ENCODE measurements at regions not wholly inside any gene's neighbourhood (a gene's known extent, or its start where the extent isn't known, plus 50 kb on each side); places are given as distances from the start of the nearest gene placed in this dataset.

GRCh38 chr20:41984031-41984430 is 365.9 kb upstream of the CHD6 start:
- CTCF ChIA-PET = no interaction called here

GRCh38 chr20:41983159-41983558 is 365.0 kb upstream of the CHD6 start:
- ChIA-PET CTCF (interaction anchor here (1.0 kb wide), 1 partner anchor 22 kb away, joined by 3 read pairs; no protein-coding TSS in a partner anchor), POLR2A (no interaction called here)
- TF ChIP-seq CTCF (IDR thresholded peaks at IDR 0.05; ENCODE audit: control extremely low read depth, extremely low read depth, low read depth, missing control alignments) = no peak
- no peak for DNase-seq (ENCODE audit: extremely low spot score)

More at GRCh38 chr20:41984031-41984430, 365.9 kb upstream of the CHD6 start:
- no peak for TF ChIP-seq CTCF (IDR thresholded peaks at IDR 0.05; ENCODE audit: control extremely low read depth, extremely low read depth, low read depth, missing control alignments)
- POLR2A ChIA-PET = no interaction called here
- no peak for DNase-seq (ENCODE audit: extremely low spot score)

GRCh38 chr20:41981746-41982145 is 363.6 kb upstream of the CHD6 start:
- no peak for DNase-seq (ENCODE audit: extremely low spot score)
- ChIA-PET POLR2A (no interaction called here), CTCF (interaction anchor here (1.1 kb wide), 1 partner anchor 10 kb away, joined by 4 read pairs; no protein-coding TSS in a partner anchor)
- TF ChIP-seq CTCF (IDR thresholded peaks at IDR 0.05; ENCODE audit: control extremely low read depth, extremely low read depth, low read depth, missing control alignments) = no peak

- CTCF ChIA-PET = no interaction called here
- no peak for TF ChIP-seq CTCF (IDR thresholded peaks at IDR 0.05; ENCODE audit: control extremely low read depth, extremely low read depth, low read depth, missing control alignments)
- POLR2A ChIA-PET = no interaction called here
- DNase-seq (ENCODE audit: extremely low spot score) = no peak
These were observed 360.7 kb upstream of the CHD6 start for GRCh38 chr20:41978875-41979274.

GRCh38 chr20:41978246-41978790 is 360.1 kb upstream of the CHD6 start:
- POLR2A ChIA-PET = no interaction called here
- CTCF ChIA-PET = no interaction called here
- no peak for TF ChIP-seq CTCF (IDR thresholded peaks at IDR 0.05; ENCODE audit: control extremely low read depth, extremely low read depth, low read depth, missing control alignments)
- DNase-seq (ENCODE audit: extremely low spot score) = no peak

GRCh38 chr20:41969656-41970055 is 351.5 kb upstream of the CHD6 start:
- ChIA-PET POLR2A (no interaction called here), CTCF (interaction anchor here (1.1 to 1.5 kb wide), 2 partner anchors 15 to 19 kb away, joined by 3 read pairs; no protein-coding TSS in a partner anchor)
- DNase-seq (ENCODE audit: extremely low spot score) = no peak

More at GRCh38 chr20:41969656-41970055, 351.5 kb upstream of the CHD6 start:
- no peak for TF ChIP-seq CTCF (IDR thresholded peaks at IDR 0.05; ENCODE audit: control extremely low read depth, extremely low read depth, low read depth, missing control alignments)

All from GM10248 (cell line).